SK-N-MC (cell line): ENCODE measurements at regions not wholly inside any gene's neighbourhood (a gene's known extent, or its start where the extent isn't known, plus 50 kb on each side); places are given as distances from the start of the nearest gene placed in this dataset.

Experiments used
- DNase-seq: peaks from one replicate; pipeline ENCODE4 v3.0.0-alpha.2; 2011; ENCODE audit warnings: low read depth, low spot score
- H3K27ac ChIP-seq: fragments of 200-600 bp; sonication (generic); 2 replicates; pipeline ENCODE4 v1.5.1; 2016; ENCODE audit warnings: mixed run types
- H3K36me3 ChIP-seq: fragments of 200-600 bp; sonication (generic); 2 replicates; pipeline ENCODE4 v1.6.1; 2017; ENCODE audit warnings: antibody characterized with exemption, low read length, mixed read lengths; ENCODE audit not compliant: insufficient read depth
- H3K4me3 ChIP-seq: fragments of 200-600 bp; sonication (generic); 2 replicates; pipeline ENCODE4 v1.5.1; 2016
- H3K9ac ChIP-seq: fragments of 200-600 bp; sonication (generic); 2 replicates; pipeline ENCODE4 v1.8.0; 2017; ENCODE audit warnings: mixed run types, mixed read lengths; ENCODE audit not compliant: insufficient read length
- H3K9me3 ChIP-seq: fragments of 200-600 bp; sonication (generic); 2 replicates; pipeline ENCODE4 v1.6.1; 2017; ENCODE audit warnings: low read depth, mild to moderate bottlenecking, antibody characterized with exemption, low read length, moderate library complexity, mixed read lengths
- EZH2 ChIP-seq: fragments of 200-600 bp; sonication (generic); IDR thresholded peaks from one replicate; pipeline ENCODE4 v1.6.1; 2017; ENCODE audit warnings: antibody characterized with exemption
- FOXP2 ChIP-seq: optimal IDR thresholded peaks from 2 replicates; pipeline ENCODE3; 2011; ENCODE audit warnings: mild to moderate bottlenecking, moderate library complexity; ENCODE audit not compliant: insufficient read depth; ENCODE audit errors: extremely low read length, control extremely low read depth
- POLR2AphosphoS5 ChIP-seq: IDR thresholded peaks from 2 replicates; pipeline ENCODE4 v1.6.1; 2012; ENCODE audit warnings: mild to moderate bottlenecking, low read depth, low read length, borderline replicate concordance

- Histone ChIP-seq H3K4me3 (no peak overlapping the region), H3K36me3 (no peaks in the 10 kb centered on the region), H3K9ac (no peak overlapping the region), H3K27ac (no peak overlapping the region), H3K9me3 (no peaks in the 10 kb centered on the region)
- TF ChIP-seq EZH2, result no peak
- no peak for TF ChIP-seq POLR2AphosphoS5
- no peak for TF ChIP-seq FOXP2
- no peak for DNase-seq
These were observed 248.8 kb downstream of the PCDH7 start for GRCh38 chr4:30968926-30969325.

GRCh38 chr4:30972542-30972941 is 252.4 kb downstream of the PCDH7 start:
- no peak for DNase-seq
- Histone ChIP-seq H3K4me3 (no peak overlapping the region), H3K9me3 (no peaks in the 10 kb centered on the region), H3K36me3 (no peaks in the 10 kb centered on the region), H3K27ac (no peak overlapping the region), H3K9ac (no peak overlapping the region)
- TF ChIP-seq EZH2 (no peak), POLR2AphosphoS5 (no peak), FOXP2 (no peak)

GRCh38 chr4:30973993-30974392 is 253.8 kb downstream of the PCDH7 start:
- no peaks in the 10 kb centered on the region for H3K36me3 ChIP-seq
- no peak overlapping the region for H3K4me3 ChIP-seq
- no peak overlapping the region for H3K9ac ChIP-seq
- no peak for TF ChIP-seq POLR2AphosphoS5
- no peak for TF ChIP-seq FOXP2
- no peak for TF ChIP-seq EZH2
- no peak for DNase-seq
- H3K27ac ChIP-seq, result no peak overlapping the region
- no peaks in the 10 kb centered on the region for H3K9me3 ChIP-seq

- H3K36me3 ChIP-seq, result no peaks in the 10 kb centered on the region
- H3K9ac ChIP-seq, result no peak overlapping the region
- no peak for DNase-seq
- no peak overlapping the region for H3K4me3 ChIP-seq
- H3K27ac ChIP-seq, result no peak overlapping the region
- no peak for TF ChIP-seq POLR2AphosphoS5
- no peak for TF ChIP-seq FOXP2
- no peak for TF ChIP-seq EZH2
- H3K9me3 ChIP-seq, result no peaks in the 10 kb centered on the region
These were observed 259.2 kb downstream of the PCDH7 start for GRCh38 chr4:30979402-30979801.

GRCh38 chr4:30989508-30989907 is 269.3 kb downstream of the PCDH7 start:
- no peak for DNase-seq
- Histone ChIP-seq H3K36me3 (no peaks in the 10 kb centered on the region), H3K9me3 (no peaks in the 10 kb centered on the region), H3K9ac (no peak overlapping the region), H3K4me3 (no peak overlapping the region), H3K27ac (no peak overlapping the region)
- TF ChIP-seq EZH2, result no peak
- no peak for TF ChIP-seq FOXP2
- no peak for TF ChIP-seq POLR2AphosphoS5

GRCh38 chr4:30996841-30997240 is 276.7 kb downstream of the PCDH7 start:
- Histone ChIP-seq H3K9ac (no peak overlapping the region), H3K4me3 (no peak overlapping the region), H3K9me3 (no peaks in the 10 kb centered on the region), H3K27ac (no peak overlapping the region), H3K36me3 (no peaks in the 10 kb centered on the region)
- DNase-seq, result no peak
- no peak for TF ChIP-seq POLR2AphosphoS5
- no peak for TF ChIP-seq FOXP2
- TF ChIP-seq EZH2, result no peak

GRCh38 chr4:31005037-31005436 is 284.9 kb downstream of the PCDH7 start:
- no peak for DNase-seq
- no peaks in the 10 kb centered on the region for H3K36me3 ChIP-seq
- no peak overlapping the region for H3K4me3 ChIP-seq
- H3K27ac ChIP-seq, result no peak overlapping the region
- H3K9ac ChIP-seq, result no peak overlapping the region
- TF ChIP-seq POLR2AphosphoS5 (no peak), EZH2 (no peak), FOXP2 (no peak)
- H3K9me3 ChIP-seq, result no peaks in the 10 kb centered on the region

GRCh38 chr4:31007858-31008257 is 287.7 kb downstream of the PCDH7 start:
- no peak overlapping the region for H3K4me3 ChIP-seq
- H3K36me3 ChIP-seq, result no peaks in the 10 kb centered on the region
- H3K9me3 ChIP-seq, result no peaks in the 10 kb centered on the region
- no peak overlapping the region for H3K27ac ChIP-seq
- TF ChIP-seq POLR2AphosphoS5 (no peak), FOXP2 (no peak)
- H3K9ac ChIP-seq, result no peak overlapping the region
- DNase-seq, result no peak

GRCh38 chr4:31009926-31010325 is 289.8 kb downstream of the PCDH7 start:
- Histone ChIP-seq H3K27ac (no peak overlapping the region), H3K4me3 (no peak overlapping the region), H3K9ac (no peak overlapping the region), H3K36me3 (no peaks in the 10 kb centered on the region), H3K9me3 (no peaks in the 10 kb centered on the region)
- no peak for DNase-seq
- TF ChIP-seq POLR2AphosphoS5 (no peak), EZH2 (no peak), FOXP2 (no peak)

- H3K27ac ChIP-seq, result no peak overlapping the region
- no peak for TF ChIP-seq FOXP2
- no peak for TF ChIP-seq EZH2
- no peak for TF ChIP-seq POLR2AphosphoS5
- no peak for DNase-seq
- H3K9me3 ChIP-seq, result no peaks in the 10 kb centered on the region
- no peak overlapping the region for H3K9ac ChIP-seq
- H3K36me3 ChIP-seq, result no peaks in the 10 kb centered on the region
- no peak overlapping the region for H3K4me3 ChIP-seq
These were observed 295.0 kb downstream of the PCDH7 start for GRCh38 chr4:31015123-31015522.
